ENCODE measurements at regions not wholly inside any gene's neighbourhood (a gene's known extent, or its start where the extent isn't known, plus 50 kb on each side); places are given as distances from the start of the nearest gene placed in this dataset.

- intact Hi-C loops (cut with micrococcal nuclease) = loop anchor here (5.0 kb wide), 2 partner anchors 34 to 279 kb away; partner anchors contain the start of gene POC1B
- Mint-ChIP-seq H3K27me3 (no peaks in the 10 kb centered on the region), H3K36me3 (ENCODE audit: low read depth) (peaks cover 11% of the 10 kb centered on the region), H3K9me3 (peaks cover 12% of the 10 kb centered on the region), H3K27ac (no peak overlapping the region), H3K4me1 (peaks cover 59% of the 10 kb centered on the region), H3K4me3 (no peak overlapping the region)
- no peak for DNase-seq
These were observed 104.3 kb downstream of the DUSP6 start for GRCh38 chr12:89247967-89248366.

DNA sequence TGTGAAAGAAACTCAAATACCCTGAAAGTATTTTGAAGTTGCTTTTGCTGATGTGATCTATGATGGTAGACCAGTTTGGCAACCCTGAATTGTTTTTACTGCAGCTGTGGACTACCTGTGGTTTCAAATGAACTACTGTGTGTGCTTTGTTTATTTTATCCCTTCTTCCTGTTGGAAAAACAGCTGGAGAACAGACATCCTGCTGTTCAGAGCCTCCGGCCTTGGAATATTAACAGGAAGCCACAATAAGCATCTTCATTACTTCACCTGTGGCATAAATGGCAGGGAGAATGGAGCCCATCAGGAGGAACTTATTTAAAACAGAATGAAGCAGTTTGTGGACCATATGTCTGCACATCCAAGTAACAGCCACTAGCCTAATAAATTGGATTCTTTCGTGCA, 104.8 kb downstream of the DUSP6 start:
- no peak overlapping the region for H3K27ac Mint-ChIP-seq
- peaks cover 58% of the 10 kb centered on the region for H3K4me1 Mint-ChIP-seq
- intact Hi-C loops (cut with micrococcal nuclease) = loop anchor here (5.0 kb wide), 2 partner anchors 35 to 280 kb away; partner anchors contain the start of gene POC1B
- no peak for DNase-seq
- no peaks in the 10 kb centered on the region for H3K27me3 Mint-ChIP-seq
- H3K9me3 Mint-ChIP-seq = peaks cover 12% of the 10 kb centered on the region
- peaks cover 13% of the 10 kb centered on the region for H3K36me3 Mint-ChIP-seq (ENCODE audit: low read depth)
- H3K4me3 Mint-ChIP-seq = no peak overlapping the region

GRCh38 chr12:89245090-89245489, 107.2 kb downstream of the DUSP6 start:
- intact Hi-C loops (cut with micrococcal nuclease) = loop anchor here (1.0 to 5.0 kb wide), 3 partner anchors 16 to 282 kb away; partner anchors contain the start of gene POC1B
- peak overlapping the region; percentile 84 for H3K27ac Mint-ChIP-seq
- peaks cover 42% of the 10 kb centered on the region for H3K4me1 Mint-ChIP-seq
- H3K27me3 Mint-ChIP-seq = no peaks in the 10 kb centered on the region
- H3K4me3 Mint-ChIP-seq = peak overlapping the region; percentile 52
- DNase-seq = peak; percentile 90
- H3K36me3 Mint-ChIP-seq (ENCODE audit: low read depth) = peaks cover 20% of the 10 kb centered on the region
- peaks cover 22% of the 10 kb centered on the region for H3K9me3 Mint-ChIP-seq

DNA sequence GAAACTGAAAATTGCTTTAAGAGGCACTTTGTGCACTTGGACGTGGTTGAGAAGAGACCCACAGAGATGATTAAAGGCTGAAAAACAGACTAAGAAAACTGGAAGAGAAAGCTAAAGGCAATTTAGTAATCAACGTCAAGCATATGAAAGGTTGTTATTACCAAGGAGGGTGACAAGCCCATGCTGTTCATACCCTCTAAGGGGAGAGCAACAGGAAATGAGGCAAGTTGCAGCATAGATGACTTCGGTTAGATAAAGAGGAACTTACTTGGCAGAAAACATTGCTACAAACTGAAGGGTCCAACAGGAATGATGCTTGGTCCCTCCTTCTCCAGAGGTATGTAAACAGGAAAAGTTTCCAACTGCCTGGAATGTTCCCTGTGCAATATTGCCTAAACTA, 107.8 kb downstream of the DUSP6 start:
- H3K4me3 Mint-ChIP-seq = peak overlapping the region; percentile 52
- peaks cover 20% of the 10 kb centered on the region for H3K36me3 Mint-ChIP-seq (ENCODE audit: low read depth)
- peaks cover 45% of the 10 kb centered on the region for H3K4me1 Mint-ChIP-seq
- intact Hi-C loops (cut with micrococcal nuclease) = loop anchor here (1.0 to 5.0 kb wide), 9 partner anchors 8 to 223 kb away; partner anchors contain the start of gene DUSP6
- peaks cover 23% of the 10 kb centered on the region for H3K9me3 Mint-ChIP-seq
- DNase-seq = peak; percentile 82
- H3K27ac Mint-ChIP-seq = peak overlapping the region; percentile 84
- H3K27me3 Mint-ChIP-seq = no peaks in the 10 kb centered on the region

- DNase-seq = peak; percentile 67
- Mint-ChIP-seq H3K27ac (peak overlapping the region; percentile 84), H3K4me1 (peaks cover 51% of the 10 kb centered on the region), H3K9me3 (peaks cover 19% of the 10 kb centered on the region), H3K36me3 (ENCODE audit: low read depth) (peaks cover 18% of the 10 kb centered on the region), H3K4me3 (peak overlapping the region; percentile 13), H3K27me3 (no peaks in the 10 kb centered on the region)
- intact Hi-C loops (cut with micrococcal nuclease) = loop anchor here (1.0 to 5.0 kb wide), 9 partner anchors 8 to 224 kb away; partner anchors contain the start of gene DUSP6
These were observed 108.5 kb downstream of the DUSP6 start for GRCh38 chr12:89243771-89244170.

- Mint-ChIP-seq H3K4me1 (peaks cover 69% of the 10 kb centered on the region), H3K9me3 (peaks cover 40% of the 10 kb centered on the region), H3K27me3 (no peaks in the 10 kb centered on the region), H3K27ac (no peak overlapping the region), H3K4me3 (no peak overlapping the region), H3K36me3 (ENCODE audit: low read depth) (peaks cover 25% of the 10 kb centered on the region)
- DNase-seq = no peak
- intact Hi-C loops (cut with micrococcal nuclease) = no loop called here
These were observed 112.8 kb downstream of the DUSP6 start for GRCh38 chr12:89239534-89239933.

- intact Hi-C loops (cut with micrococcal nuclease) = no loop called here
- Mint-ChIP-seq H3K27me3 (no peaks in the 10 kb centered on the region), H3K36me3 (ENCODE audit: low read depth) (peaks cover 22% of the 10 kb centered on the region), H3K27ac (no peak overlapping the region), H3K9me3 (peaks cover 43% of the 10 kb centered on the region), H3K4me3 (no peak overlapping the region), H3K4me1 (peaks cover 67% of the 10 kb centered on the region)
- DNase-seq = no peak
These were observed 113.7 kb downstream of the DUSP6 start for GRCh38 chr12:89238593-89238992.

DNA sequence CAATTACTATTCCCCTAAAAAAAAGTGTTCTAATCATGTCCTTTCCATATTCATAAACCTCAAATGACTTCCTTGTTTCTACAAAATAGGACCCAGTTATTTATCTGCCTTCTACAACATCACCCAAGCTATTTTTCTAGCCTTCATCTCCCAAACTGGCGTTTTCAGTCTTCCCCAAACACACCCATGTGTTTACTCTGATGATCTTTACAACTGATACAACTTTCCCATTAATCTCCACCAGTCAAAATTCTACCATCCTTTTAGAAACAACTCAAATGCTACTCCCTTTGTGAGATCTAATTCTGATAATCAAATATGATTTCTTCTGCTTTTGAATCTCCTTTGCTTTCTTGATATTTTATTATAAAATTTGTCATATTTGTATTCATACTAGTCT, 114.5 kb downstream of the DUSP6 start:
- intact Hi-C loops (cut with micrococcal nuclease) = no loop called here
- Mint-ChIP-seq H3K4me1 (peaks cover 64% of the 10 kb centered on the region), H3K36me3 (ENCODE audit: low read depth) (peaks cover 19% of the 10 kb centered on the region), H3K27me3 (no peaks in the 10 kb centered on the region), H3K27ac (no peak overlapping the region), H3K9me3 (peaks cover 43% of the 10 kb centered on the region), H3K4me3 (no peak overlapping the region)
- no peak for DNase-seq

DNA sequence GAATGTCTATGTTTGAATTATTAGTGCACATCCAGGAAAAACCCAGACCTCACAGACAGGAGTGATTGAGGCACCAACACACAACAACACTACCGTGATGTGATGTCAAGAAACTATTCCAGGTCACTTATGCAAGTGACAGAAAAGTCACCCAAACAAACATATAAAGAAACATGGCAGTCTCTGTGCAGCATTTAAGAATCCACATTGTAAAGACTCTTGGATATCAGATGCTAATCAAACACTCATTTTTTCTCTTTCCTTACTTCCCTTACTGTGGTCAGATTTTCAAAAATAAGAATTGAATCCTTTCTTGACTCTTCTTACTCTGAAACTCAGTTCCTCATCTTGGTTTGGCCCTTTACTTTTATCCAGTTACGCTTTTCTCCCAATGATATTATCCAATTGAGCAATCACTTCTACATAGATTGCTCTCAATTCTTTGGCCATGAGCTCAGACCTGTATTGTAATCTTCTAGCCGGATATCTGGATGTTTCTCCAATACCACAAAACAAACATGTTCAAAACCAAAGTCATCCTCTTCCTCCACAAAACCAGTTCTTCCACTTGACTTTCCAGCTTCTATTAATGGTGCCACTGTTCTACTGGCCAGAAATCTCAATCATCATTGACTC, 115.4 kb downstream of the DUSP6 start:
- Mint-ChIP-seq H3K9me3 (peaks cover 40% of the 10 kb centered on the region), H3K36me3 (ENCODE audit: low read depth) (peaks cover 15% of the 10 kb centered on the region), H3K4me1 (peaks cover 70% of the 10 kb centered on the region), H3K27ac (peak overlapping the region; percentile 5), H3K4me3 (peak overlapping the region; percentile 28), H3K27me3 (no peaks in the 10 kb centered on the region)
- DNase-seq = no peak
- intact Hi-C loops (cut with micrococcal nuclease) = no loop called here

GRCh38 chr12:89236237-89236636, 116.1 kb downstream of the DUSP6 start:
- no peak for DNase-seq
- Mint-ChIP-seq H3K9me3 (peaks cover 37% of the 10 kb centered on the region), H3K4me3 (no peak overlapping the region), H3K27me3 (no peaks in the 10 kb centered on the region), H3K36me3 (ENCODE audit: low read depth) (peaks cover 12% of the 10 kb centered on the region), H3K27ac (peak overlapping the region; percentile 4), H3K4me1 (peaks cover 76% of the 10 kb centered on the region)
- intact Hi-C loops (cut with micrococcal nuclease) = no loop called here

DNA sequence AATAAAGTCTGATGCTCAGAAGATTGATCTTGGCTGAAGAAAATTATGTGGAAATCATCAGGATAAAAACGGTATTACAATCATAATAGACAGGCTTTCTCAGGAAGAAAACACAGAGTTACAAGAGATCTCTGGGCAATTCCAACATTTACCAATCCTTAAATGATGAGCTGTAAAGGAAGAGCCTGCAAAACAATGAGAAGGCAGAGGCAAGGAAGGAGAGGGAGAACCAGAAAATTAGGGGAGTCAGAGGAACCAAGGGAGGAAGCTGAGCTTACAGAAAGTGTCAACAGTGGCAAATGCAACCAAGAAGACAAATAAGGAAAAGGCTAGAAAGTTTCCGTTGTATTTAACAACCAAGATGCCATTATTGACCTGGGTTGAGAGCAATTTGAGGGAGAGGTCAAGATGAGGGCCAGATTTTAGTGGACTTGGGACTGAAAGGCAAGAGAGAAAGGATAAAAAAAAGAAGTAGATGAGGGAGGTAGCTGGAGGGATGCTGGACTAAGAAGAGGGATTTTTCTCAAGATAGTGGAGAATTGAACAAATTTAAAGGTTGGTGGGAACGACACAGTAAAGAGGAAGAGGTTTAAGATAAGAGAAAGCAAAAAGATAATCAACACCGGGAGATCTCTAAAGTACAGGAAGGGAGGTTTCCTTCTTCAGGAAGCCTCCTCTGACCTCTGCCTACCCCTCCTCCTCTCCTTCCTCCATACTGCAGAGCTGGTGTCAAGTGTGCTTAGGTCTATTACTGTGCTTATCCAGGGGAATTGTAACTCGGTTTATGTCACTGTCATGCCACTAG, 116.9 kb downstream of the DUSP6 start:
- Mint-ChIP-seq H3K4me3 (peak overlapping the region; percentile 52), H3K36me3 (ENCODE audit: low read depth) (peaks cover 9% of the 10 kb centered on the region), H3K27ac (peak overlapping the region; percentile 84), H3K9me3 (peaks cover 32% of the 10 kb centered on the region), H3K4me1 (peaks cover 79% of the 10 kb centered on the region), H3K27me3 (no peaks in the 10 kb centered on the region)
- DNase-seq = peak; percentile 68
- intact Hi-C loops (cut with micrococcal nuclease) = loop anchor here (1.0 kb wide), 1 partner anchor 9 kb away; no protein-coding TSS in a partner anchor

DNA sequence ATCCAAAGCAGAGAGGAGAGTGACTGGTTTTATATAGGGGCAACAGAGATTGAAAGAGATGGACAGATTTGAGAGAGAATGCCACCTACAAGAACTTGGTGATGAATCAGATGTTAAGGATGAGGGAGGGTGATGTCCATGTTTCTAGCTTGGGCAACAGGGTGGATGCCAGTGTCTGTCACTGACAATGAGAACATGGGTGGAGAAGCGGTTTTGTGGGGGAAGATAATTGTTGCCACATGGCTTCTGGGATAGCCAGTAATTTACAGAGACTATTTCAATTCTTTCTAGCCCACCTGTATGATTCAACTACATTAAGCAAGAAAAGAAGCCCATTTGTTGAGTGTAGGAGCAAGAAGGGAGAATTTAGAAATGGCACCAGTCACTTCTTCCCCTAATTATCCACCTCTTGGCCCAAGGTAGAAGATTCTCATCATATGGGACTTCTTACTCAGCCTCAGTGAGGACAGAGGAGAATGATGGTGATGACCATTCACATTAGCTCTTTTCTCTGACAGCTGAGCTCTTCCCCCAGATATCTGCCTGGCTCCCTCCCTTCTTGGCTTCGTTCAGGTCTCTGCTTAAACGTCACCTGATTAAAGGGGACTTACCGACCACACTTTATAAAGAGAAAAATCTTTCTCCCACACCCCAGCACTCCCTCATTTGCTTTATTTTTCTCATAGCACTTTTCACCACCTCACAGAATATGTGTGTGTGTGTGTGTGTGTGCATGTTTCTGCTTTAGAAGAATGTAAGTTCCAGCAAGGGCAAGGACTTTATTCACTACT, 117.8 kb downstream of the DUSP6 start:
- Mint-ChIP-seq H3K27ac (peak overlapping the region; percentile 84), H3K27me3 (no peaks in the 10 kb centered on the region), H3K4me3 (no peak overlapping the region), H3K36me3 (ENCODE audit: low read depth) (peaks cover 9% of the 10 kb centered on the region), H3K9me3 (peaks cover 29% of the 10 kb centered on the region), H3K4me1 (peaks cover 75% of the 10 kb centered on the region)
- DNase-seq = no peak
- intact Hi-C loops (cut with micrococcal nuclease) = loop anchor here (1.0 kb wide), 2 partner anchors 8 to 10 kb away; no protein-coding TSS in a partner anchor

GRCh38 chr12:89231686-89232085, 120.6 kb downstream of the DUSP6 start:
- peak overlapping the region; percentile 21 for H3K27ac Mint-ChIP-seq
- no peak for DNase-seq
- intact Hi-C loops (cut with micrococcal nuclease) = no loop called here
- peaks cover 17% of the 10 kb centered on the region for H3K9me3 Mint-ChIP-seq
- peaks cover 76% of the 10 kb centered on the region for H3K4me1 Mint-ChIP-seq
- peak overlapping the region; percentile 8 for H3K4me3 Mint-ChIP-seq
- no peaks in the 10 kb centered on the region for H3K36me3 Mint-ChIP-seq (ENCODE audit: low read depth)
- H3K27me3 Mint-ChIP-seq = no peaks in the 10 kb centered on the region
